DOHH2 (cell line): ENCODE measurements at regions not wholly inside any gene's neighbourhood (a gene's known extent, or its start where the extent isn't known, plus 50 kb on each side); places are given as distances from the start of the nearest gene placed in this dataset.

ENCODE experiments used
- H3F3A ChIP-seq: fragments of 200-600 bp; sonication (generic), shearing (Covaris generic); 2 replicates; pipeline ENCODE4 v1.6.0; 2016; ENCODE audit warnings: antibody characterized with exemption, mild to moderate bottlenecking; ENCODE audit not compliant: control insufficient read depth, insufficient read depth
- H3K27ac ChIP-seq: fragments of 200-600 bp; sonication (generic); 2 replicates; pipeline ENCODE4 v1.5.1; 2014; ENCODE audit warnings: low read depth, mild to moderate bottlenecking, low read length, moderate library complexity
- H3K27me3 ChIP-seq: fragments of 200-600 bp; sonication (generic); 2 replicates; pipeline ENCODE4 v1.6.1; 2014; ENCODE audit warnings: mild to moderate bottlenecking, low read length, mixed read lengths; ENCODE audit not compliant: control insufficient read depth
- H3K36me3 ChIP-seq: fragments of 200-600 bp; sonication (generic); 2 replicates; pipeline ENCODE4 v1.6.1; 2014; ENCODE audit warnings: mild to moderate bottlenecking, low read length, moderate library complexity, mixed read lengths; ENCODE audit not compliant: control insufficient read depth
- H3K4me1 ChIP-seq: fragments of 200-600 bp; sonication (generic); 2 replicates; pipeline ENCODE4 v1.6.1; 2014; ENCODE audit warnings: mild to moderate bottlenecking, low read length, mixed read lengths; ENCODE audit not compliant: control insufficient read depth
- H3K4me2 ChIP-seq: fragments of 200-600 bp; sonication (generic); 2 replicates; pipeline ENCODE4 v1.6.0; 2014; ENCODE audit warnings: mild to moderate bottlenecking, low read length, moderate library complexity
- H3K4me3 ChIP-seq: fragments of 200-600 bp; sonication (generic); 2 replicates; pipeline ENCODE4 v1.5.1; 2014; ENCODE audit warnings: mild to moderate bottlenecking, low read length, mixed read lengths
- H3K79me2 ChIP-seq: fragments of 200-600 bp; sonication (generic); 2 replicates; pipeline ENCODE4 v1.6.1; 2014; ENCODE audit warnings: mild to moderate bottlenecking, low read length, mixed read lengths; ENCODE audit not compliant: control insufficient read depth
- H3K9me2 ChIP-seq: fragments of 200-600 bp; sonication (generic); replicated peaks from 2 replicates; pipeline ENCODE4 v1.6.1; 2014; ENCODE audit warnings: mild to moderate bottlenecking, low read length, mixed read lengths; ENCODE audit not compliant: control insufficient read depth
- H3K9me3 ChIP-seq: fragments of 200-600 bp; sonication (generic); 2 replicates; pipeline ENCODE4 v1.6.1; 2014; ENCODE audit warnings: antibody characterized with exemption, low read length, mixed read lengths; ENCODE audit not compliant: control insufficient read depth, insufficient read depth
- H4K20me1 ChIP-seq: fragments of 200-600 bp; sonication (generic); 2 replicates; pipeline ENCODE4 v1.6.0; 2014; ENCODE audit warnings: low read depth, mild to moderate bottlenecking, antibody characterized with exemption, low read length, moderate library complexity; ENCODE audit not compliant: control insufficient read depth, insufficient read depth
- EZH2phosphoT487 ChIP-seq: fragments of 200-600 bp; sonication (generic); IDR thresholded peaks from 2 replicates; pipeline ENCODE4 v1.6.1; 2017; ENCODE audit warnings: borderline replicate concordance, mild to moderate bottlenecking, antibody characterized with exemption, low read length, moderate library complexity, mixed read lengths
- TF ChIP-seq, protein P1 (sequence below): fragments of 200-600 bp; sonication (generic); IDR thresholded peaks from one replicate; pipeline ENCODE4 v1.5.1; 2014; ENCODE audit warnings: antibody characterized with exemption, mild to moderate bottlenecking, low read depth, low read length; ENCODE audit not compliant: poor library complexity, severe bottlenecking

DNA sequence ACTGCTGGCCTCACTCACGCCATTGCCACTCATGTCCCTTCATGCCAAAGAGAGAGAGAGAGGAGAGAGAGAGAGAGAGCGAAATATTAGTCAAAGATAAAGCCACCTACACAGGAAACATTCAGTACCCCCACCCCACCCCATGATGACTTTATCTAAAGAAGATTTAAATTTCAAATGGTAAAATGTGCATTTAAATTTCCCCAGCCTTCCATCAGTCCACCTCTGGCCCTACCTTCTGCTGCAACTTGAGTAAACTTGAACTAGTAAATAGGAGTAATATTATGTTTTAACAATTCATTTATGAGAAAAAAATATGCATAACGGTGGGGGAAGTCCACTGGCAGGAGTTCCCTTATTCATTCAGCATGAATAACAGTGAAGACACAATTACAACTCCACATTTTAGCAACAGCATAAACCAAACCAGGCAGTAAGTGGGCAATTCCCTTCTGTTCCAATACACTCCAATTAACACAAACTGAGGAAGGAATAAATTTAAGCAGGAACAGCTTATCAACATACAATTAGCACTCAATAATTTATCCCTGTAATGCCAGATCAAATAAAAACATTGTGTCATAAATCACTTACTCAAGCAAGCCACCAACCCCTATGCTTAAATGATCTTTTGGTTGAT, 264.2 kb downstream of the LNPK start:
- Histone ChIP-seq H3F3A (no peaks in the 10 kb centered on the region), H4K20me1 (no peaks in the 10 kb centered on the region), H3K4me1 (no peaks in the 10 kb centered on the region), H3K27me3 (no peaks in the 10 kb centered on the region), H3K36me3 (no peaks in the 10 kb centered on the region), H3K4me3 (no peak overlapping the region), H3K27ac (no peak overlapping the region), H3K79me2 (no peaks in the 10 kb centered on the region), H3K4me2 (no peak overlapping the region), H3K9me2 (no peaks in the 10 kb centered on the region), H3K9me3 (no peaks in the 10 kb centered on the region)
- TF ChIP-seq, protein P1, sequence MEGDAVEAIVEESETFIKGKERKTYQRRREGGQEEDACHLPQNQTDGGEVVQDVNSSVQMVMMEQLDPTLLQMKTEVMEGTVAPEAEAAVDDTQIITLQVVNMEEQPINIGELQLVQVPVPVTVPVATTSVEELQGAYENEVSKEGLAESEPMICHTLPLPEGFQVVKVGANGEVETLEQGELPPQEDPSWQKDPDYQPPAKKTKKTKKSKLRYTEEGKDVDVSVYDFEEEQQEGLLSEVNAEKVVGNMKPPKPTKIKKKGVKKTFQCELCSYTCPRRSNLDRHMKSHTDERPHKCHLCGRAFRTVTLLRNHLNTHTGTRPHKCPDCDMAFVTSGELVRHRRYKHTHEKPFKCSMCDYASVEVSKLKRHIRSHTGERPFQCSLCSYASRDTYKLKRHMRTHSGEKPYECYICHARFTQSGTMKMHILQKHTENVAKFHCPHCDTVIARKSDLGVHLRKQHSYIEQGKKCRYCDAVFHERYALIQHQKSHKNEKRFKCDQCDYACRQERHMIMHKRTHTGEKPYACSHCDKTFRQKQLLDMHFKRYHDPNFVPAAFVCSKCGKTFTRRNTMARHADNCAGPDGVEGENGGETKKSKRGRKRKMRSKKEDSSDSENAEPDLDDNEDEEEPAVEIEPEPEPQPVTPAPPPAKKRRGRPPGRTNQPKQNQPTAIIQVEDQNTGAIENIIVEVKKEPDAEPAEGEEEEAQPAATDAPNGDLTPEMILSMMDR: no peak
- no peak for TF ChIP-seq EZH2phosphoT487

DNA sequence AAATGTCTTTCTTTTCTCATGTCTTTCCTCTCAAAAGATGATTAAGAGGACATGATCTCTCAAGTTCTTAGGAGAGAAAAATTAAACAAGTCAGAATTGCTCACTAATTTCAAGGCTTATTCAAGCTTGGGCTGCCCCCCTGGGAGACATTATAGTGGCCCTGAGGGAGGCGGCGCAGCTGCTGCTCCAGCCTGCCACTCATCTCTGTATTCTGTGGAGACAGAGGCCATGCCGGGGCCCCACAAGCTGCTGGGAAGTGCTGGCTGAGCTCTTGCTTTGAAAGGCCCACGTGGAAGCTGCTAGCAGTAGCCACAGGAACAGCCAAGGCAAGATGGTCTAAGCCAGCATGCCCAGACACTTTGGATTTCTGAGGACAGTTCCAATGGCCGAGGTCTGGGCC, 267.4 kb downstream of the LNPK start:
- TF ChIP-seq, protein P1: no peak
- no peak for TF ChIP-seq EZH2phosphoT487
- H3F3A ChIP-seq: no peaks in the 10 kb centered on the region
- H3K27me3 ChIP-seq: no peaks in the 10 kb centered on the region
- no peak overlapping the region for H3K4me2 ChIP-seq
- H4K20me1 ChIP-seq: no peaks in the 10 kb centered on the region
- H3K79me2 ChIP-seq: no peaks in the 10 kb centered on the region
- no peaks in the 10 kb centered on the region for H3K9me3 ChIP-seq
- no peak overlapping the region for H3K4me3 ChIP-seq
- no peaks in the 10 kb centered on the region for H3K36me3 ChIP-seq
- H3K27ac ChIP-seq: no peak overlapping the region
- H3K9me2 ChIP-seq: no peaks in the 10 kb centered on the region
- no peaks in the 10 kb centered on the region for H3K4me1 ChIP-seq

DNA sequence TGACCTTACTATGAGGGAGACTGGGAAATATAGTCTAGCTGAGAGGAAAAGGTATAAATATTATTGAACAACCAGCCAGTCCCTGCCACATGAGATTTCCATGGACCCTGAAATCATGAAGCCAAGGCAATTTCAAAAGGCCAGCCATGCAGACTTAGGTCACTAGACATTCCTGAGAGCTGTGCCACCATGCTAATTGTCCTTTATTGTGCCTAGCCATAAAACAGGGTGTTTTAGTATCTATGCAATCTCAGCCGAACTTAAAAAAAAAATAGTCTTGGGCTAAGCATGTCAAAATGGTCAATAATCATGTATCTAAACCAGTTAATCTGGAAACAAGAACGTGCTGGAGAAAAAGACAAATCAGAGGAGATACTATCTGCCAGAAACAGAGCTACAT, 269.5 kb downstream of the LNPK start:
- Histone ChIP-seq H3K79me2 (no peaks in the 10 kb centered on the region), H4K20me1 (no peaks in the 10 kb centered on the region), H3K9me2 (no peaks in the 10 kb centered on the region), H3K9me3 (no peaks in the 10 kb centered on the region), H3K4me3 (no peak overlapping the region), H3K4me2 (no peak overlapping the region), H3K36me3 (no peaks in the 10 kb centered on the region), H3K27ac (no peak overlapping the region), H3K4me1 (no peaks in the 10 kb centered on the region), H3F3A (no peaks in the 10 kb centered on the region), H3K27me3 (no peaks in the 10 kb centered on the region)
- TF ChIP-seq, protein P1: no peak
- no peak for TF ChIP-seq EZH2phosphoT487

DNA sequence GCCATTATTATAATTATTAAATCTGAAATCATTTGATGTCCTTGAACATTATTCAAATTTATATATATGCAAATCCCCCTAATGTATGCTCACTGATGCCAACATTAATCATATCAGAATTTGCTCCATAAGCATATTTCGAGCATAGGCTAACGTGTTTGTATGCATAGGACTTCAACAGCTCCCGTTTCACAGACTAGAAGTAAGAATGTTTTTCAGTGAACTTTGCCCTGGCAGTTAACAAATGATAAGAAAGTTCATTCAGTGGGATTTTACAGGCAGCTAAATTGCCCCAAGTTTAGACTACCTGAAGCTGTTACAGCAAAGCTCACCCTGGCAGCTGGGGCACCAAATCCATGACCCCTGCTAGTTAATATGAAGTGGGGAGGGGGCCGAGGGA, 272.0 kb downstream of the LNPK start:
- Histone ChIP-seq H3K36me3 (no peaks in the 10 kb centered on the region), H3K4me1 (no peaks in the 10 kb centered on the region), H3K9me2 (no peaks in the 10 kb centered on the region), H3K79me2 (no peaks in the 10 kb centered on the region), H3K4me2 (no peak overlapping the region), H3K27me3 (no peaks in the 10 kb centered on the region), H3K27ac (no peak overlapping the region), H3K4me3 (no peak overlapping the region), H3F3A (no peaks in the 10 kb centered on the region), H4K20me1 (no peaks in the 10 kb centered on the region), H3K9me3 (no peaks in the 10 kb centered on the region)
- TF ChIP-seq, protein P1: no peak
- no peak for TF ChIP-seq EZH2phosphoT487
